ELF-1 (cell line): ENCODE measurements at regions not wholly inside any gene's neighbourhood (a gene's known extent, or its start where the extent isn't known, plus 50 kb on each side); places are given as distances from the start of the nearest gene placed in this dataset.
A peak's percentile ranks its signal among the peaks of the same experiment; 100 is the strongest.
"Not testable (repeated sequence)": the region's sequence is repeated elsewhere in the genome, so short reads cannot be mapped to it uniquely, and the experiment has no call there.

ENCODE experiments used
- DNase-seq: peaks from one replicate; pipeline ENCODE4 v3.0.0-alpha.2; 2016; ENCODE audit warnings: low read depth, low spot score

- no peak for DNase-seq
Measured at GRCh38 chr12:46087916-46088439, 97.6 kb upstream of the SCAF11 start.

GRCh38 chr12:46084666-46085631, 94.6 kb upstream of the SCAF11 start:
- DNase-seq = no peak

GRCh38 chr12:46082490-46083200, 92.3 kb upstream of the SCAF11 start:
- no peak for DNase-seq

- DNase-seq = no peak
Measured at GRCh38 chr12:46073321-46073720, 82.9 kb upstream of the SCAF11 start.

GRCh38 chr12:46071769-46072624, 81.6 kb upstream of the SCAF11 start:
- DNase-seq = peak; percentile 76

- DNase-seq = no peak
Measured at GRCh38 chr12:46071335-46071734, 81.0 kb upstream of the SCAF11 start.

- no peak for DNase-seq
Measured at GRCh38 chr12:46067094-46067493, 76.7 kb upstream of the SCAF11 start.

GRCh38 chr12:46065412-46066166, 75.2 kb upstream of the SCAF11 start:
- no peak for DNase-seq

GRCh38 chr12:46064548-46064947, 74.2 kb upstream of the SCAF11 start:
- DNase-seq = no peak

- not testable (repeated sequence) for DNase-seq
Measured at GRCh38 chr12:46058697-46059096, 68.3 kb upstream of the SCAF11 start.

GRCh38 chr12:46050805-46051204, 60.4 kb upstream of the SCAF11 start:
- DNase-seq = no peak

GRCh38 chr12:46049665-46050064, 59.3 kb upstream of the SCAF11 start:
- no peak for DNase-seq

GRCh38 chr12:46046436-46046835, 56.1 kb upstream of the SCAF11 start:
- DNase-seq = no peak

- DNase-seq = no peak
Measured at GRCh38 chr12:46043972-46044520, 53.7 kb upstream of the SCAF11 start.
